Islet of Langerhans (tissue), 1 donor: ENCODE measurements at regions not wholly inside any gene's neighbourhood (a gene's known extent, or its start where the extent isn't known, plus 50 kb on each side); places are given as distances from the start of the nearest gene placed in this dataset.

Source experiments
- FAIRE-seq: peaks from one replicate; lab custom pipeline; 2011; peaks lifted over from hg19 to GRCh38; lab: Jason Lieb, UNC

- no peak for FAIRE-seq
These were observed 197.3 kb upstream of the IL12A start for GRCh38 chr3:159791336-159791735.

- no peak for FAIRE-seq
These were observed 196.6 kb upstream of the IL12A start for GRCh38 chr3:159792070-159792469.

GRCh38 chr3:159795042-159795441 is 193.6 kb upstream of the IL12A start:
- no peak for FAIRE-seq

- FAIRE-seq = no peak
These were observed 192.9 kb upstream of the IL12A start for GRCh38 chr3:159795681-159796175.

GRCh38 chr3:159796226-159796625 is 192.4 kb upstream of the IL12A start:
- FAIRE-seq = no peak

GRCh38 chr3:159796744-159797143 is 191.9 kb upstream of the IL12A start:
- no peak for FAIRE-seq

GRCh38 chr3:159797771-159798170 is 190.9 kb upstream of the IL12A start:
- no peak for FAIRE-seq

- FAIRE-seq = no peak
These were observed 189.7 kb upstream of the IL12A start for GRCh38 chr3:159798951-159799350.

GRCh38 chr3:159800434-159801155 is 188.0 kb upstream of the IL12A start:
- no peak for FAIRE-seq

- no peak for FAIRE-seq
These were observed 185.8 kb upstream of the IL12A start for GRCh38 chr3:159802864-159803263.

GRCh38 chr3:159803459-159803858 is 185.2 kb upstream of the IL12A start:
- no peak for FAIRE-seq

- FAIRE-seq = peak; percentile 45
These were observed 183.8 kb upstream of the IL12A start for GRCh38 chr3:159804726-159805410.

- no peak for FAIRE-seq
These were observed 183.2 kb upstream of the IL12A start for GRCh38 chr3:159805411-159805772.

- FAIRE-seq = no peak
These were observed 182.2 kb upstream of the IL12A start for GRCh38 chr3:159806412-159806811.

GRCh38 chr3:159807137-159808040 is 181.2 kb upstream of the IL12A start:
- no peak for FAIRE-seq

GRCh38 chr3:159813822-159814531 is 174.7 kb upstream of the IL12A start:
- no peak for FAIRE-seq

GRCh38 chr3:159816512-159816911 is 172.1 kb upstream of the IL12A start:
- no peak for FAIRE-seq

GRCh38 chr3:159817126-159817525 is 171.5 kb upstream of the IL12A start:
- FAIRE-seq = no peak

GRCh38 chr3:159817571-159817970 is 171.1 kb upstream of the IL12A start:
- no peak for FAIRE-seq

GRCh38 chr3:159818399-159818798 is 170.2 kb upstream of the IL12A start:
- no peak for FAIRE-seq

GRCh38 chr3:159818997-159819500 is 169.6 kb upstream of the IL12A start:
- FAIRE-seq = no peak

GRCh38 chr3:159819676-159820075 is 169.0 kb upstream of the IL12A start:
- FAIRE-seq = no peak
